ENCODE measurements at regions not wholly inside any gene's neighbourhood (a gene's known extent, or its start where the extent isn't known, plus 50 kb on each side); places are given as distances from the start of the nearest gene placed in this dataset.

GRCh38 chr18:7370375-7370774 is 139.5 kb downstream of the LRRC30 start:
- TF ChIP-seq MAX (IDR thresholded peaks at IDR 0.05; ENCODE audit: insufficient read depth, insufficient read length), result no peak
- TF ChIP-seq GATA2 (IDR thresholded peaks at IDR 0.05; ENCODE audit: insufficient read depth, insufficient read length, low read depth, low read length), result no peak
- TF ChIP-seq POLR2A (IDR thresholded peaks at IDR 0.05; ENCODE audit: low read depth, low read length), result no peak
- TF ChIP-seq FOS (IDR thresholded peaks at IDR 0.05; ENCODE audit: borderline replicate concordance, insufficient read depth, low read length), result no peak
- TF ChIP-seq MYC (IDR thresholded peaks at IDR 0.05; ENCODE audit: low read depth, low read length), result no peak
- no peak for TF ChIP-seq CTCF (IDR thresholded peaks at IDR 0.05; ENCODE audit: extremely low read depth in 1 of 2, insufficient read depth in 1 of 2, low read depth in 1 of 2, low read length in 2 of 2)
- TF ChIP-seq JUN (IDR thresholded peaks at IDR 0.05; ENCODE audit: borderline replicate concordance, insufficient read depth, insufficient read length, low read depth), result no peak
- TF ChIP-seq EZH2 (IDR thresholded peaks at IDR 0.05; ENCODE audit: borderline replicate concordance, low read depth, low read length, severe bottlenecking), result no peak
- no peak for TF ChIP-seq POLR2AphosphoS5 (IDR thresholded peaks at IDR 0.05; ENCODE audit: insufficient read depth, low read depth, low read length)
- peaks cover 35% of the 10 kb centered on the region for H3K4me1 ChIP-seq (ENCODE audit: control insufficient read depth, extremely low read depth, insufficient read depth, low read length)
- H4K20me1 ChIP-seq (replicated peaks; ENCODE audit: control insufficient read depth, extremely low read depth, insufficient read depth, low read length), result no peaks in the 10 kb centered on the region
- intact Hi-C loops (cut with micrococcal nuclease) (loop anchor here (1.0 to 10.0 kb wide), 7 partner anchors 46 to 1644 kb away; partner anchors contain the start of gene PTPRM), dilution Hi-C loops (cut with MboI; ENCODE audit: extremely low pct_ligation_motif_present, low sequenced_read_pairs) (no loop called here)
- FAIRE-seq (no peak), DNase-seq (ENCODE audit: low read depth, low spot score) (no peak)
- peak overlapping the region; percentile 82 for H3K4me2 ChIP-seq (ENCODE audit: insufficient read depth, low read length)
- peak overlapping the region; percentile 98 for H3K27ac ChIP-seq (ENCODE audit: insufficient read depth, low read depth, low read length)
- no peak overlapping the region for H2AFZ ChIP-seq (ENCODE audit: low read depth, low read length)
- no peaks in the 10 kb centered on the region for H3K36me3 ChIP-seq (ENCODE audit: control insufficient read depth in 2 of 2, extremely low read depth in 1 of 2, insufficient read depth in 2 of 2, low read length in 2 of 2)
- ChIA-PET POLR2A (interaction anchor here (0.6 to 1.8 kb wide), 6 partner anchors 46 to 196 kb away, joined by 3 to 13 read pairs (median 4); partner anchors contain the start of gene PTPRM), CTCF (interaction anchor here (1.0 to 7.8 kb wide), 5 partner anchors 11 to 197 kb away, joined by 3 to 68 read pairs (median 11); partner anchors contain the start of gene PTPRM)
- H3K9ac ChIP-seq (replicated peaks; ENCODE audit: extremely low read depth, insufficient read depth, low read length), result peak overlapping the region; percentile 86
- no peaks in the 10 kb centered on the region for H3K9me3 ChIP-seq (replicated peaks; ENCODE audit: control insufficient read depth, insufficient read depth, low read length)
- TSS peak; percentile 42 for BruUV-seq (replicated peaks)
- H3K79me2 ChIP-seq (ENCODE audit: control insufficient read depth, insufficient read depth, low read length), result no peaks in the 10 kb centered on the region
- H3K9me1 ChIP-seq (replicated peaks; ENCODE audit: control insufficient read depth, extremely low read depth, insufficient read depth, low read length), result no peaks in the 10 kb centered on the region
- H3K27me3 ChIP-seq (ENCODE audit: control insufficient read depth in 2 of 2, insufficient read depth in 2 of 2, low read length in 2 of 2), result peaks cover 0 to 2% of the 10 kb centered on the region in 2 experiments
- peak overlapping the region in 1 of 3 experiments; percentile 29 for H3K4me3 ChIP-seq (replicated peaks in 1 of 3; ENCODE audit: insufficient read depth in 1 of 3, low read depth in 1 of 3, low read length in 3 of 3)

All from endothelial cell of umbilical vein (primary cell).